GM12864 (cell line): ENCODE measurements at regions not wholly inside any gene's neighbourhood (a gene's known extent, or its start where the extent isn't known, plus 50 kb on each side); places are given as distances from the start of the nearest gene placed in this dataset.
A peak's percentile ranks its signal among the peaks of the same experiment; 100 is the strongest.

Source experiments
- DNase-seq: peaks from one replicate; pipeline ENCODE4 v3.0.0-alpha.2; 2011; ENCODE audit warnings: low read depth
- H3K4me3 ChIP-seq: 2 replicates; pipeline ENCODE4 v1.5.1; 2011; ENCODE audit warnings: mild to moderate bottlenecking, low read depth, low read length, control low read depth
- CTCF ChIP-seq: IDR thresholded peaks from 2 replicates; pipeline ENCODE4 v1.5.1; 2011; ENCODE audit warnings: low read depth, mild to moderate bottlenecking, moderate library complexity, low read length, control low read depth, inconsistent platforms; ENCODE audit errors: missing control alignments

- no peak for DNase-seq
- TF ChIP-seq CTCF = no peak
- H3K4me3 ChIP-seq = no peak overlapping the region
Measured at GRCh38 chr2:196463706-196464105, 175.8 kb upstream of the CCDC150 start.

GRCh38 chr2:196464311-196464710, 175.2 kb upstream of the CCDC150 start:
- no peak for TF ChIP-seq CTCF
- DNase-seq = no peak
- H3K4me3 ChIP-seq = no peak overlapping the region

- no peak for TF ChIP-seq CTCF
- no peak for DNase-seq
- no peak overlapping the region for H3K4me3 ChIP-seq
Measured at GRCh38 chr2:196466581-196466980, 172.9 kb upstream of the CCDC150 start.

- DNase-seq = no peak
- TF ChIP-seq CTCF = peak; percentile 28
- H3K4me3 ChIP-seq = no peak overlapping the region
Measured at GRCh38 chr2:196468394-196468793, 171.1 kb upstream of the CCDC150 start.

GRCh38 chr2:196473617-196474016, 165.9 kb upstream of the CCDC150 start:
- no peak for DNase-seq
- no peak for TF ChIP-seq CTCF
- no peak overlapping the region for H3K4me3 ChIP-seq

- no peak for DNase-seq
- no peak overlapping the region for H3K4me3 ChIP-seq
- TF ChIP-seq CTCF = no peak
Measured at GRCh38 chr2:196475611-196476010, 163.9 kb upstream of the CCDC150 start.

GRCh38 chr2:196478588-196478987, 160.9 kb upstream of the CCDC150 start:
- TF ChIP-seq CTCF = no peak
- DNase-seq = no peak
- H3K4me3 ChIP-seq = no peak overlapping the region
